HG03354 (cell line): ENCODE measurements at regions not wholly inside any gene's neighbourhood (a gene's known extent, or its start where the extent isn't known, plus 50 kb on each side); places are given as distances from the start of the nearest gene placed in this dataset.
A peak's percentile ranks its signal among the peaks of the same experiment; 100 is the strongest.
"Not testable (repeated sequence)": the region's sequence is repeated elsewhere in the genome, so short reads cannot be mapped to it uniquely, and the experiment has no call there.

Experiments
- ATAC-seq: cut with Tn5 transposase; IDR thresholded peaks from one replicate; pipeline ENCODE4 v1.9.1; 2021; ENCODE audit warnings: mild to moderate bottlenecking; ENCODE audit not compliant: unreplicated experiment, poor library complexity, severe bottlenecking

DNA sequence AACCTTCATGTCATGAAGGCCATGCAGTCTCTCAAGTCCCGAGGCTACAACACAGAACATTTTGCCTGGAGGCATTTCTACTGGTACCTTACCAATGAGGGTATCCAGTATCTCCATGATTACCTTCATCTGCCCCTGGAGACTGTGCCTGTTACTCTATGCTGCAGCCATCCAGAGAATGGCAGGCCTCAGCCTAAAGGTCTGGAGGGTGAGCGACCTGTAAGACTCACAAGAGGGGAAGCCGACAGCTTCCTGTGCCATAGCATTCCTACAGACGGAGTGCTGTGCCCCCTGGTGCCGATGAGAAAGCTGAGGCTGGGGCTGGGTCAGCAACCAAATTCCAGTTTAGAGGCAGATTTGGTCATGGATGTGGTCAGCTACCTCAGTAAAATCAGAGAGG is 51.3 kb upstream of the CADPS start:
- no peak for ATAC-seq

DNA sequence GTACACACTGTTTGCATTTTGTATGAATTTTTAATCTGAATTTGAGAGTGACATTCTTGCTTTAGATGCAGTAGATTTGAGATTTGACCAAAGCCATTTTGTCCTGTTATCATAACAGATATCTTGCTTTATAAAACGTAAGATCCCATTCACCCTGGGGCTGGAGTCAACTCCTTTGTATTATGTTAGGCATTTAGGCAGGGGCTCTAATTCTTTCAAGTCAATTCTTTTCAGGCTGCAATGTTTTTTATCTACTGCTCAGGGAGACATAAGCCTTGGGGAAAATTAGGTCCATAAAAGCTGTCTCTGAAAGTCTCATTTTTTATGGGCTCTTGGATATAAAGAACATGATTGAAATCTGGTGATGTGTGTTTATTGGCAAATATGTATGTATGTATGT is 53.0 kb upstream of the CADPS start:
- no peak for ATAC-seq

DNA sequence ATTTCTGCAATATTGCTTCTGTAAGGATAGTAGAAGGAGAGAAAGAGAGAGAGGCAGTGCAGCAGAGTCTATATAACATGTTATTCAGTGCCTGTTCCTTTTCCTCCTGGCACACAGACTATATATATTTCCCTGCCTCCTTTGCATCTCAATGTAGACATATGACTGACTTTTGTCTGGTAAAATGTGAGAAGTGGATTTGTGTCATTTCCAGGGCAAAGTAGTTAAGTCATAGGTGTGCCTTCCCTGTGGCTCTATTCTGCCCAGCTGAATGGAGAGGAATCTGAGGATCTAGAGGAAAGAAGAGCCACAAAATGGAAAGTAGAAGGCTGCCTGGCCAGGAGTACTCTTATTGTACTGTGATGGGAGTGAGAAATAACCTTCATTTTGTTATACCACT is 54.6 kb upstream of the CADPS start:
- no peak for ATAC-seq

DNA sequence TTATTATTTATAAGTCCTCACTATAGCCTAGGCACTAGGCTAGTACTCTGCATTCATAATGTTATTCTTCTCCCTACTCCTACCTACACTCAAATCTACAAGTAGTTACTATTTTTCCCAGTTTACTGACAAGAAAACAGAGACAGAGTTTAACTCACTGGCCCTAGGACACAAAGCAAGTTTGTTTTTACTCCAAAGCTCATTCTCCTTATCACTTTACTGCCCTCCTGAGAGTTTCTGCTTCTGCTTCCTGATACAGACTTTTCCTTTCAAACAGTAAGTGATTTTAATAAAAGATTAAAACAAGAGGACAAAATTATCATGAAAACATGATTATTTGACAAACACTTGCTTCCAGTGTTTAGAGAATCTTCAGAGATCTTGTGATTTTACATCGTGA is 60.6 kb upstream of the CADPS start:
- ATAC-seq: no peak

DNA sequence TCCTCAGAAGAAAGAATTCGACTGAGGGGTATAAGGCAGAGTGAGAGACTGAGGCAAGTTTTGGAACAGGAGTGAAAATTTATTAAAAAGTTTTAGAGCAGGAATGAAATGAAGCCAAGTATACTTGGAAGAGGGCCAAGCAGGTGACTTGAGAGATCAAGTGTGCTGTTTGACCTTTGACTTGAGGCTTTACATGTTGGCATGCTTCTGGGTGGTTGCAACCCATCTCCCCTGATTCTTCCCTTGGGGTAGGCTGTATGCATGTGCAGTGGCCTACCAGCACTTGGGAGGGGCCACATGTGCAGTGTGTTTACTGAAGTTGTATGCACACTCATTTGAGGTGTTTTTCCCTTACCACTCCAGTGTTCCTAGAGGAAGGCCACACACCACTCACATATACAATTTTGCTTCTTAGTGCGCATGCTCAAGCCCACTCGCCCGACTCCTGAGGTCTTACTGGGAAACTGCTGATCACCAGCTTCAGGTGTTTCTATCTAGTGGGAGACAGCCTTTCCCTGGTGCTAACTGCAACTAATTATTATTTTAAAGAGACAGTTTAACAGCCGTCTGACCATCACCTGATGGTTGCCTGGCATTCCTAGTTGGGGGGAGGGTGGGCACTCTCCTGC is 61.5 kb upstream of the CADPS start:
- no peak for ATAC-seq

DNA sequence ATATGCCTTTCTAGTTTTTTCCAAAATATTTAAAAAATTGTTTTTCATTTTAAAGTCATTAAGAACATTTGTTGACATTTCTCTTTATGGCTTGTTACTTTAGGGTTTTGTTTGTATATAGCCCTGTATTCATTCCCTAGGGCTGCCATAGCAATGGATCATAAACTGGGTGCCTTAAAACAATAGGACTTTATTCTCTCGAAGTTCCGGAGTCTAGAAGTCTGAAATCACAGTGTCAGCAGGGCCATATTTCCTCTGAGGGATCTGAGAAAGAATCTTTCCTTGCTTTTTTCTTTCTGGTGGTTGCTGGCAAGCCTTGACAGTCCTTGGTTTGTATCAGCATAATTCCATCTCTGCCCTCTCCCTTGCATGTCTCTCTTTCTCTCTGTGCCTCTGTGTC is 63.4 kb upstream of the CADPS start:
- ATAC-seq: no peak

DNA sequence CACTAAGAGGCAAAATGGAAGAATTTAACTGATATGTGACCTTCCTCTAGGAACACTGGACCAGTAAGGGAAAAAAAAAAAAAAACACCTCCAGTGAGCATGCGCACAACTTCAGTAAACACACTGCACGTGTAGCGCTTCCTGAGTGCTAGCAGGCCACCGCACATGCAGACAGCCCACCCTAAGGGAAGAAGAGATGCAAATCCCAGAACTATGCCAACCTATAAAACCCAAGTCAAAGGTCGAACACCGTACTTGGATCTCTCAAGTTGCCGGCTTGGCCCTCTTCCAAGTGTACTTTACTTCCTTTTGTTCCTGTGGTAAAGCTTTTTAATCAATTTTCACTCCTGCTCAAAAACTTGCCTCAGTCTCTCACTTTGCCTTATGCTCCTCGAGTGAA is 64.5 kb upstream of the CADPS start:
- ATAC-seq: no peak

DNA sequence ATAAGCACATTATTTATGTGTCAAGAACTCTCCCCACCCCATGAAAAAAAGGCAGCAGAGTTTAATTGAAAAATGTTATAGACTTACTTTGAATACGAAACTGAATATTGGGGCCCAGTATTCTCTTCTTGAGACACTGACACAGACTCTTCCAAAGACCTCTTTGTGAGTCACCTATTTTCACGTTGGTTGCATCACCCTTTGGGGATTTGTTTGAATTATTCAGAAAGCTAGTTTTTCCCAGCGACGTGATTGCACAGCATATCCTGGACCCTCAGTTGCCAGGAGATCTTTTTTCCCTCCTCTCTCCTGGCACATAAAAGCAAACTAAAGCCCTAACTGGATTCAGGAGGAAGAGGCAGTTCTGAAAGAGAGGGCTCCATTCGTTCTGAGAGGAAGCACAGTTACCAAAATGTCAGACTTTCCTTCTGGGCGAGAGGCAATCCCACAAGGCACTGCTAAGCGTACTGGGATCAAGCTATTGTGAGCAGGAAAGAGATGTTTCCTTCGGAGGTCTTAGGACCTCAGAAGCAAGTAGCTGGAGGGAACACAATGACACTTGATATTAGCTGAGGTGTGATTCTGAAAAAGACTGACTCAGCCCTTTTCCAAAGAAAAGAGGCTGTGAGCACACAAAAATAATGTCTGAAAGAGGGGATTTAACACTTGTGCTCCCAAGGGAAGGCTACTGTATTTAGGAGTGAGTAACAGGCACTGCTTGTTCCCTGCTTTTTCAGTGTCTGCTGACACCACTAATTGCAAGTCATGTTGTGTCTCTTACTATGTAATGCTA is 65.8 kb upstream of the CADPS start:
- no peak for ATAC-seq

DNA sequence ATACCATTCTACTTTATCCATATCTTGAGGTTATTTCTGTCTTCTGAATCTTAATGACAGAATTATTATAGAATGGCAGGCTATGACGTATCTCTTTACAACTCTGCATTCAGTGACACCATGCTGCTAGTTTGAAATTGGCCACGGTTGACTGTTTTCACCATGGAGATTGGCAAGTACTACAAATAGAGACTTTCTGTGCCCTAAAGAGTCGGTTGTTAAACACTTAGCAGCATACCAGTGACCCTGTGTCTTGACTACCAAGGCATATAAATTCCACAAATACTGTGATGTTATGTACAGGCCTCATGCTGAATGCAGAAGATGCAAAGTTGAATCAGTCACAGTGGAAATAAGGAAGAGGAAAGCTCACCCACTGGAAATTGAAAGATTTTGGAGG is 67.0 kb upstream of the CADPS start:
- no peak for ATAC-seq

DNA sequence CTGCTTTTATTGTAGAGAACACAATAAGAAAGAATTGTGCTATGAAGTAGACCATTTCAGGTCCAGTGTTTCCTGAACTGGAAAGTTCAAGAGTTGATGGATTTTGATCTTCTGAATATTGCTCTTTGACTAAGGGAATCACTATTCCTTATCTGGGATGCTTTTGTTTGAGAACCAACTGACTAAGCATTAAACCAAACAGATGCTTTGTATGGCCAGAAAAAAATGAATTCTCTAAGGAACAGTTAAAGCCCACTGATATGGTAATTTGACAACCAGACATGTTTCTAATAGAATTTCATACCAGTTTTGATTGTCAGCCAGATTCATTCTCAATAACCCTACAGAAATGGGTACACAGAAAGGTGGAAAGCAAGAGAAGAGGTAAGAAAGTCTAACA is 67.5 kb upstream of the CADPS start:
- ATAC-seq: no peak

DNA sequence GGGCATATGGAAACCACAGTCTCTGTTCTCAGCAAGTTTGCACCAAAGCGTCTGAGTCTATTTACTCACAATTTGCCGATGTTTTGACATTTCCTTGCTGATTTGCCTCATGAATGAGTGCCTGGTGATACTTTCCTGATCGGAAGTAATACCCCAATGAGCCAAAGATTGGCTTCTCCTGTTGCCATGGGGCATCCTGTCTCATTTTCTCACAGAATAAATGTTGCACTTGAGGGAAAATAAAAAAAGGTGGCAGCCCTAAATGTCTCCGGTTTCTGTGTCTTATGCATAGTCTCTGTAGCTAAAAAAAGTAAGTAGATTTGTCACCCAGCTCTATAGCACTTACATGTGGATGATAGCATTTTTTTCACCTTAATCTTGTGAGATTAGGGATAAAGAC is 73.7 kb upstream of the CADPS start:
- no peak for ATAC-seq

DNA sequence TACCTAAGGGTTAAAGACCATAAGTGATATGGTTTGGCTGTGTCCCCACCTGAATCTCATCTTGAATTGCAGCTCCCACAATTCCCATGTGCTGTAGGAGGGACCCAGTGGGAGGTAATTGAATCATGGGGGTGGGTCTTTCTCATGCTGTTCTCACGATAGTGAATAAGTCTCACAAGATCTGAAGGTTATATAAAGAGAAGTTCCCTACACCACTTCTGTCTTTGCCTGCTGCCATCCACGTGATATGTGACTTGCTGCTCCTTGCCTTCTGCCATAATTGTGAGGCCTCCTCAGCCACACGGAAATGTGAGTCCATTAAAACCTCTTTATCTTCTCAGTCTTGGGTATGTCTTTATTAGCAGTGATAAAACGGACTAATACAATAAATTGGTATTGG is 75.0 kb upstream of the CADPS start:
- ATAC-seq: no peak

DNA sequence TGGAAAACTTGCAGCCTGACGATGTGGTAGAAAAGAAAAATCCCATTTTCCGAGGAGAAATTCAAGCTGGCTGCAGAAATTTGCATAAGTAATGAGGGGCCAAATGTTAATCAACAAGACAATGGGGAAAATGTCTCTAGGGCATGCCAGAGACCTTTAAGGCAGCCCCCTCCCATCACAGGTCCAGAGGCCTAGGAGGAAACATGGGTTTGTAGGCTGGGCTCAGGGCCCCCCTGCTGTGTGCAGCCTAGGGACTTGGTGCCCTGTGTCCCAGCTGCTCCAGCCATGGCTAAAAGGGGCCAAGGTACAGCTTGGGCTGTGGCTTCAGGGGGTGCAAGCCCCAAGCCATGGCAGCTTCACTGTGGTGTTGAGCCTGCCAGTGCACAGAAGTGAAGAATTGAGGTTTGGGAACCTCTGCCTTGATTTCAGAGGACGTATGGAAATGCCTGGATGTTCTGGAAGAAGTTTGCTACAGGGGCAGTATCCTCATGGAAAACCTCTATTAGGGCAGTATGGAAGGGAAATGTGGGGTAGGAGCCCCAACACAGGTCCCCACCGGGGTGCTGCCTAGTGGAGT is 75.9 kb upstream of the CADPS start:
- ATAC-seq: no peak

DNA sequence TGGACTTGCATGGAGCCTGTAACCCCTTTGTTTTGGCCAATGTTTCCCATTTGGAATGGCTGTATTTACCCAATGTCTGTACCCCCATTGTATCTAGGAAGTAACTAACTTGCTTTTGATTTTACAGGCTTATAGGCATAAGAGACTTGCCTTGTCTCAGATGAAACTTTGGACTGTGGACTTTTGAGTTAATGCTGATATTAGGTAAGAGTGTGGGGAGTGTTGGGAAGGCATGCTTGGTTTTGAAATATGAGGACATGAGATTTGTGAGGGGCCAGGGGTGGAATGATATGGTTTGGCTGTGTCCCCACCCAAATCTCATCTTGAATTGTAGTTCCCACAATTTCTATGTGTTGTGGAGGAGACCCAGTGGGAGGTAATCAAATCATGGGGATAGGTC is 76.7 kb upstream of the CADPS start:
- not testable (repeated sequence) for ATAC-seq

DNA sequence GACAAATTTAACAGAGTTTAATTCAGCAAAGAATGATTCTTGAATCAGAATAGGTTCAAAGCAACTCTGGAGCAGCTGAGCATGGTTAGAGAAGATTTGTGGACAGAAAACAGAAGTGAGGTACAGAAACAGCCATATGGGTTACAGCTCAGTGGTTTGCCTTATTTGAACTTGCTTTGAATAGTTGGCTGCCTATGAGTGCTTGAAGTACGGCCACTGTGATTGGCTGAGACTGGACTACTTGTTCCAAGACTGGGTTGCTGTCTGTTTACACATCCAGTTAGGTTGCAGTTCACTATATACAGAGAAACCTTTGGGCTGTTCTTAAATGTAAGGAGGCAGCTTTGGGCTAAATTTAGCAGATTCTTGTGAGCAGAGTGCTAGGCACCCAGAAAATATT is 79.4 kb upstream of the CADPS start:
- peak; percentile 89 for ATAC-seq

DNA sequence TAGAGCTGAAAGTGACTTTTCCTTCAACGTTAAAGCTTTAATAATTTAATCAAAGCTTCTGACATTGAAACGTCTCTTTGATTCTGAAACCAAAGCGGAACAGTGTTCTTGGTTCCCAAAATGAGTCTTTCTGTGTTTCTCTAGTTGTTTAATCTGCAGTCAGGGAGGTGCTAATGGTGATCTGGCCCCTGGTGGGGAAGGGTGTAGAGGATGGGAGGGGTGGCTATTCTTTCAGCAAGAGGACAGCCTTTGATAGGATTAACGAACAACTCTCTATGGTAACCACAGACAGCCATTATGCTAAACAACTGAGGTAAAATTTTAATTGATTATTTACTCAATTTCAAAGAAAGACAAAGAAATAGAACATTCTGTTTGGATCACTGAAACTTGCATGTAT is 79.9 kb upstream of the CADPS start:
- ATAC-seq: no peak

DNA sequence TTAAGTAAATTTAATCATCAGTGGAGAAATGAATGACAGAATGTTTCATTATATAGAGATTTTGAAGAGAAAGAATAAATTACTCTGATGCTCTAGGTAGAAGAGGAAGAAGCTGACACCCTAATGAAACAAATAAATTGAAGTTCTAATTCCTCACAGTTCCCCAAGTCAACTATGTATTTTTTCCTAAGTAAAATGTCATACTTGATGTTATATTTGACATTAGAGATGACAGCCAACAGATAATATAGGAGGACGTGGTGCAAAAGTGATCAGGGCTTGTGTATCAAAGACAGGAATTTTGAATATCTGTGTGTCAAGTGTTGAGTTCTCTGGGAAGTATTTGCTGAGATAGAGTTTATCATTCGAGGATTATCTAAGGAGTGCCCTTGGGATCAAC is 81.2 kb upstream of the CADPS start:
- no peak for ATAC-seq

DNA sequence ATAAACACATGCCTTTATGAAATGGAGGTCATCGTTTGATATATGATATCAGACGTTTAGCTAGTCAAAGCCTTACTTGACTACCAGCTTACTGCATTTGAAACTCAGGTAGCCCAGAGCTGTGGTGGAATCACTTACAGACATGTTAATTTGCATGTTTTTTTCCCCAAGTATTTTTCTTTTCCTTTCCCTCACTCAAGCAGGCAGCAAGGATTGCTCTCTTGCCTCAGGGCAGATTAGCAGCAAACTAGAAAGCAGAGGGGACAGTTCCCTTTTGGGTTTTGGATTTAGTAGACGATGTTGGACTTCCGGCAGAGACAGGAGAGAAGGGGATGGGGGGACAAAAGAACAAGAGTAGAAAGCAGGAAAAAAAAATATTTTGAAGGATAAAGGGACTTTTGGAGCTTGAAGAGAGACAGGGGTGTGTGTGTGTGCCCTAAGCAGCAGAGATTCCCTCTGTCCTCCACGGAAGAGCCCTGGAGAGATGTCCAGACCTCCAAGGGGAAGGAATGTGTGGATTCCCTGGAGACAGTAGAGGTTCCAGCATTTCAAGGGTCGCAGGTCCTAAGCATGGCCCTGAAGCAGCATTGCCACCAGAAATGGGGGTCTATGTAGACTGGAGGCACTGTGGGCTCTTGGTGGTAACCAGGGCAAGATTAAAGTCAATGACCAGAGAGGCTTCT is 86.8 kb upstream of the CADPS start:
- no peak for ATAC-seq

DNA sequence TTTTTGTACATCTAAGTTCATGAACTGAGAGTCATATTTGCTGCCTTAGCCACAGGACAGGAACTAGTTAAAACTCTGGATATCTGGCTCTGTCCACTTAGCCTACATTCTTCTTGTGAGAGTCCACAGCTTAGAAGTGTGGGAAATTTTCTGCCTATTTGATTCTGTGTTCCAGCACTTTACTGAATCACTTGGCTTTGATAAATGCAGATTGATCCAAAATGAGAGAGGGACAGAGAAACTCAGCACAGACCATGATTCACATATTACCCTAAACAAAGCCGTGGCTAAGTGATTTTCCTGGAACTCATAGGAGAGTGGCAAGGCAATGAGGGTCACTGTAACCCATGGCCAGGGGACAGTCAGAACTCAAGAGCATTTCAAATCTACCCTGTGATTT is 87.5 kb upstream of the CADPS start:
- ATAC-seq: no peak

DNA sequence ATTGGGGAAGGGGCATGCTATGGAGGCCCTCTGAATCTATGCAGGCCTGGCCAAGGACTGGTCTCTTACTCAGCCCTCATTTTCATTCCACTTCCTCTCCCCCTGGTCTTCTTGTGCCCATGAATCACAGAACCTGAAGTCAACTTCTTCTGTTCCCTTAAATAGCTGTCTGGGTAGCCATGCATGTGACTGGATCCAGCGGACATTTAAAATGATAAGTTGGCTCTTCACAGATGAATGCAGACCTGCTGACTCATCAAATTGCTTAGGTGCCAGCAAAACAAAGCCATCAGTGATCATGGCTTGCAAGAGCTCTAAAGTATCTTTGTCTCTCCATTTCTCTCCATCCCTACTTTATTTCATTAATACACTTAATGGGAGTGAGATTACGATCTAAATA is 90.1 kb upstream of the CADPS start:
- no peak for ATAC-seq

DNA sequence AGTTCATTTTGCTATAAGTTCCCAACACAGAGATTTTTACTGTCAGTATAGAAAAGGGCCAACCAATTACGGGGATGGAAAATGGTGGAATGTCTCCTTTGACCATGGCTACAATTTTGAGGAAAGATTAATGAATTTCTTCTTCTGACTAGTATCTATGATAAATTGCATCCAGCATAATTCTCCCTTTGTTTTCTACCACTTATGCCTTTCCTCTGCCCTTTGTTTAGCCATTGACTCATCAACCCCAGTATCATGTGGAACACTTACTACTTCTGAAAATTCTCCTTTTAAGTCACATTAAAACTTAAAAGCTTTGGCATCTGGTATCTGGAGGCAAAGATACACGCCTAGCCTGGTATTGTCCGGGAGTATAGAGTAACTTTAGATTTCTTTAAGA is 92.9 kb upstream of the CADPS start:
- no peak for ATAC-seq
